ENCODE measurements at regions not wholly inside any gene's neighbourhood (a gene's known extent, or its start where the extent isn't known, plus 50 kb on each side); places are given as distances from the start of the nearest gene placed in this dataset.

- no peak for DNase-seq (ENCODE audit: low spot score)
These were observed 78.1 kb downstream of the ASB9 start for GRCh38 chrX:15191830-15192229.

GRCh38 chrX:15188039-15188438 is 81.8 kb downstream of the ASB9 start:
- no peak for DNase-seq (ENCODE audit: low spot score)

GRCh38 chrX:15177316-15177715 is 92.6 kb downstream of the ASB9 start:
- DNase-seq (ENCODE audit: low spot score) = no peak

GRCh38 chrX:15173411-15173810 is 96.5 kb downstream of the ASB9 start:
- no peak for DNase-seq (ENCODE audit: low spot score)

GRCh38 chrX:15170927-15171326 is 99.0 kb downstream of the ASB9 start:
- no peak for DNase-seq (ENCODE audit: low spot score)

- no peak for DNase-seq (ENCODE audit: low spot score)
These were observed 102.1 kb downstream of the ASB9 start for GRCh38 chrX:15167826-15168225.

GRCh38 chrX:15165832-15166231 is 104.1 kb downstream of the ASB9 start:
- DNase-seq (ENCODE audit: low spot score) = no peak

GRCh38 chrX:15163131-15163530 is 106.8 kb downstream of the ASB9 start:
- DNase-seq (ENCODE audit: low spot score) = no peak

- no peak for DNase-seq (ENCODE audit: low spot score)
These were observed 109.3 kb downstream of the ASB9 start for GRCh38 chrX:15160558-15161095.

- DNase-seq (ENCODE audit: low spot score) = no peak
These were observed 111.0 kb downstream of the ASB9 start for GRCh38 chrX:15158736-15159406.

- no peak for DNase-seq (ENCODE audit: low spot score)
These were observed 111.5 kb downstream of the ASB9 start for GRCh38 chrX:15158350-15158735.

- DNase-seq (ENCODE audit: low spot score) = no peak
These were observed 112.3 kb downstream of the ASB9 start for GRCh38 chrX:15157624-15158023.

- no peak for DNase-seq (ENCODE audit: low spot score)
These were observed 118.4 kb downstream of the ASB9 start for GRCh38 chrX:15151267-15152186.

GRCh38 chrX:15150586-15150985 is 119.3 kb downstream of the ASB9 start:
- no peak for DNase-seq (ENCODE audit: low spot score)

- peak; percentile 17 for DNase-seq (ENCODE audit: low spot score)
These were observed 123.4 kb downstream of the ASB9 start for GRCh38 chrX:15146515-15146914.

- DNase-seq (ENCODE audit: low spot score) = no peak
These were observed 126.1 kb downstream of the ASB9 start for GRCh38 chrX:15143825-15144121.

- DNase-seq (ENCODE audit: low spot score) = peak; percentile 31
These were observed 126.6 kb downstream of the ASB9 start for GRCh38 chrX:15143050-15143824.

- DNase-seq (ENCODE audit: low spot score) = no peak
These were observed 127.7 kb downstream of the ASB9 start for GRCh38 chrX:15142084-15142715.

- DNase-seq (ENCODE audit: low spot score) = no peak
These were observed 133.1 kb downstream of the ASB9 start for GRCh38 chrX:15136795-15137194.

GRCh38 chrX:15129412-15129811 is 140.5 kb downstream of the ASB9 start:
- no peak for DNase-seq (ENCODE audit: low spot score)

- DNase-seq (ENCODE audit: low spot score) = no peak
These were observed 141.0 kb downstream of the ASB9 start for GRCh38 chrX:15128861-15129260.

GRCh38 chrX:15127010-15127409 is 142.9 kb downstream of the ASB9 start:
- DNase-seq (ENCODE audit: low spot score) = no peak

Data from GM03348 (cell line).